Urothelium cell line (cell line): ENCODE measurements at regions not wholly inside any gene's neighbourhood (a gene's known extent, or its start where the extent isn't known, plus 50 kb on each side); places are given as distances from the start of the nearest gene placed in this dataset.

Experiments
- DNase-seq: peaks from one replicate; pipeline ENCODE4 v3.0.0; 2011; ENCODE audit warnings: low spot score, mixed read lengths
- FAIRE-seq: peaks from 2 replicates; lab custom pipeline; 2011; peaks lifted over from hg19 to GRCh38; lab: Jason Lieb, UNC

GRCh38 chr14:34350903-34351302 lies 111.1 kb downstream of the SPTSSA start:
- FAIRE-seq (no peak), DNase-seq (no peak)

- DNase-seq (no peak), FAIRE-seq (no peak)
Measured at GRCh38 chr14:34348592-34348991, 113.4 kb downstream of the SPTSSA start.

- DNase-seq (no peak), FAIRE-seq (no peak)
Measured at GRCh38 chr14:34347683-34348082, 114.4 kb downstream of the SPTSSA start.

GRCh38 chr14:34345718-34346465 lies 116.1 kb downstream of the SPTSSA start:
- DNase-seq = no peak
- no peak for FAIRE-seq

- FAIRE-seq = no peak
- no peak for DNase-seq
Measured at GRCh38 chr14:34344318-34344717, 117.7 kb downstream of the SPTSSA start.

- DNase-seq = no peak
- FAIRE-seq = no peak
Measured at GRCh38 chr14:34340025-34340625, 121.9 kb downstream of the SPTSSA start.

GRCh38 chr14:34338056-34338455 lies 124.0 kb downstream of the SPTSSA start:
- DNase-seq (no peak), FAIRE-seq (no peak)

GRCh38 chr14:34336501-34336900 lies 125.5 kb downstream of the SPTSSA start:
- DNase-seq (no peak), FAIRE-seq (no peak)

- FAIRE-seq = no peak
- DNase-seq = no peak
Measured at GRCh38 chr14:34335968-34336367, 126.1 kb downstream of the SPTSSA start.

- FAIRE-seq = no peak
- DNase-seq = no peak
Measured at GRCh38 chr14:34334329-34334728, 127.7 kb downstream of the SPTSSA start.

GRCh38 chr14:34331728-34332623 lies 130.1 kb downstream of the SPTSSA start:
- FAIRE-seq (no peak), DNase-seq (peak; percentile 62)

- DNase-seq (no peak), FAIRE-seq (no peak)
Measured at GRCh38 chr14:34330846-34331245, 131.2 kb downstream of the SPTSSA start.

- no peak for FAIRE-seq
- DNase-seq = no peak
Measured at GRCh38 chr14:34329301-34329700, 132.7 kb downstream of the SPTSSA start.

GRCh38 chr14:34328178-34328577 lies 133.9 kb downstream of the SPTSSA start:
- FAIRE-seq (no peak), DNase-seq (no peak)

- FAIRE-seq (no peak), DNase-seq (no peak)
Measured at GRCh38 chr14:34325493-34325892, 136.5 kb downstream of the SPTSSA start.

- FAIRE-seq = no peak
- DNase-seq = peak; percentile 48
Measured at GRCh38 chr14:34324363-34324795, 137.7 kb downstream of the SPTSSA start.

GRCh38 chr14:34322940-34323418 lies 139.1 kb downstream of the SPTSSA start:
- DNase-seq (peak; percentile 70), FAIRE-seq (no peak)

GRCh38 chr14:34319140-34319539 lies 142.9 kb downstream of the SPTSSA start:
- FAIRE-seq (no peak), DNase-seq (no peak)

- no peak for FAIRE-seq
Measured at GRCh38 chr14:34318014-34318413, 144.0 kb downstream of the SPTSSA start.

GRCh38 chr14:34310724-34311123 lies 151.3 kb downstream of the SPTSSA start:
- FAIRE-seq = no peak
- no peak for DNase-seq

More at GRCh38 chr14:34318014-34318413, 144.0 kb downstream of the SPTSSA start:
- DNase-seq = no peak

GRCh38 chr14:34303811-34304210 lies 158.2 kb downstream of the SPTSSA start:
- FAIRE-seq (no peak), DNase-seq (no peak)
